Large intestine (tissue), 3 donors: ENCODE measurements at regions not wholly inside any gene's neighbourhood (a gene's known extent, or its start where the extent isn't known, plus 50 kb on each side); places are given as distances from the start of the nearest gene placed in this dataset.
A peak's percentile ranks its signal among the peaks of the same experiment; 100 is the strongest.
"Not testable (repeated sequence)": the region's sequence is repeated elsewhere in the genome, so short reads cannot be mapped to it uniquely, and the experiment has no call there.

ENCODE experiments used
- DNase-seq, 2 donors: peaks; one replicate each; pipeline versions ENCODE4 v3.0.0 to v3.0.0-alpha.2; 2013
- H3K27ac ChIP-seq: one replicate; pipeline ENCODE4 v1.5.1; 2013; ENCODE audit warnings: low read length
- H3K27me3 ChIP-seq: 2 replicates; pipeline ENCODE4 v1.6.1; 2013; ENCODE audit warnings: low read length; ENCODE audit not compliant: control insufficient read depth, insufficient read depth
- H3K36me3 ChIP-seq: 2 replicates; pipeline ENCODE4 v1.6.1; 2013; ENCODE audit warnings: low read length; ENCODE audit not compliant: control insufficient read depth, insufficient read depth
- H3K4me1 ChIP-seq: one replicate; pipeline ENCODE4 v1.6.1; 2013; ENCODE audit warnings: low read length; ENCODE audit not compliant: control insufficient read depth, insufficient read depth
- H3K4me3 ChIP-seq: one replicate; pipeline ENCODE4 v1.5.1; 2013; ENCODE audit warnings: low read length
- H3K9me3 ChIP-seq: one replicate; pipeline ENCODE4 v1.6.1; 2013; ENCODE audit warnings: mild to moderate bottlenecking, low read depth, low read length, moderate library complexity; ENCODE audit not compliant: control insufficient read depth
- WGBS: methylation state at CpG from one replicate; pipeline ENCODE4 v1.1.5; 2013; ENCODE audit warnings: low lambda C conversion rate; ENCODE audit not compliant: insufficient coverage; 5-methylcytosine and 5-hydroxymethylcytosine counted together

GRCh38 chr22:47400701-47401591 is 638.5 kb downstream of the TBC1D22A start:
- H3K36me3 ChIP-seq = no peaks in the 10 kb centered on the region
- no peak overlapping the region for H3K4me3 ChIP-seq
- peaks cover 6% of the 10 kb centered on the region for H3K9me3 ChIP-seq
- H3K27ac ChIP-seq = no peak overlapping the region
- WGBS = no CpG with 5 or more reads among the region's 28 CpGs
- no peaks in the 10 kb centered on the region for H3K27me3 ChIP-seq
- DNase-seq = no peak
- H3K4me1 ChIP-seq = no peaks in the 10 kb centered on the region

GRCh38 chr22:47400131-47400530 is 637.7 kb downstream of the TBC1D22A start:
- H3K4me3 ChIP-seq, DNase-seq, H3K36me3 ChIP-seq, H3K9me3 ChIP-seq, H3K27me3 ChIP-seq, H3K4me1 ChIP-seq, H3K27ac ChIP-seq: not testable (repeated sequence)
- no CpG with 5 or more reads among the region's 10 CpGs for WGBS

GRCh38 chr22:47398921-47399790 is 636.7 kb downstream of the TBC1D22A start:
- no peak overlapping the region for H3K4me3 ChIP-seq
- no peak for DNase-seq

GRCh38 chr22:47398491-47398890 is 636.0 kb downstream of the TBC1D22A start:
- H3K4me1 ChIP-seq = no peaks in the 10 kb centered on the region
- no peak overlapping the region for H3K4me3 ChIP-seq
- no peaks in the 10 kb centered on the region for H3K27me3 ChIP-seq
- no peak overlapping the region for H3K27ac ChIP-seq
- 100% methylated on average over 2 of the region's 11 CpGs for WGBS
- no peak for DNase-seq
- no peaks in the 10 kb centered on the region for H3K36me3 ChIP-seq
- H3K9me3 ChIP-seq = peaks cover 3% of the 10 kb centered on the region

More at GRCh38 chr22:47398921-47399790, 636.7 kb downstream of the TBC1D22A start:
- no peaks in the 10 kb centered on the region for H3K4me1 ChIP-seq
- WGBS = no CpG with 5 or more reads among the region's 21 CpGs
- H3K27me3 ChIP-seq = no peaks in the 10 kb centered on the region
- no peaks in the 10 kb centered on the region for H3K36me3 ChIP-seq
- no peak overlapping the region for H3K27ac ChIP-seq
- H3K9me3 ChIP-seq = peaks cover 3% of the 10 kb centered on the region

- WGBS = no CpG with 5 or more reads among the region's 9 CpGs
- H3K4me1 ChIP-seq = no peaks in the 10 kb centered on the region
- no peak overlapping the region for H3K4me3 ChIP-seq
- H3K27ac ChIP-seq = no peak overlapping the region
- peaks cover 3% of the 10 kb centered on the region for H3K9me3 ChIP-seq
- DNase-seq = no peak
- H3K27me3 ChIP-seq = no peaks in the 10 kb centered on the region
- H3K36me3 ChIP-seq = no peaks in the 10 kb centered on the region
Measured at GRCh38 chr22:47397673-47398072, 635.2 kb downstream of the TBC1D22A start.

GRCh38 chr22:47396515-47396914 is 634.1 kb downstream of the TBC1D22A start:
- no peak overlapping the region for H3K27ac ChIP-seq
- WGBS = no CpG with 5 or more reads among the region's 12 CpGs
- peaks cover 4% of the 10 kb centered on the region for H3K9me3 ChIP-seq
- H3K4me1 ChIP-seq = no peaks in the 10 kb centered on the region
- H3K36me3 ChIP-seq = no peaks in the 10 kb centered on the region
- H3K4me3 ChIP-seq = no peak overlapping the region
- H3K27me3 ChIP-seq = no peaks in the 10 kb centered on the region
- no peak for DNase-seq

- no peak overlapping the region for H3K27ac ChIP-seq
Measured at GRCh38 chr22:47396105-47396504, 633.7 kb downstream of the TBC1D22A start.

GRCh38 chr22:47395481-47395880 is 633.0 kb downstream of the TBC1D22A start:
- Histone ChIP-seq H3K36me3 (no peaks in the 10 kb centered on the region), H3K4me1 (no peaks in the 10 kb centered on the region), H3K27me3 (no peaks in the 10 kb centered on the region), H3K27ac (no peak overlapping the region), H3K9me3 (peaks cover 4% of the 10 kb centered on the region), H3K4me3 (no peak overlapping the region)
- WGBS = no CpG with 5 or more reads among the region's 8 CpGs
- DNase-seq = peak; percentile 13 to 33

More at GRCh38 chr22:47396105-47396504, 633.7 kb downstream of the TBC1D22A start:
- H3K27me3 ChIP-seq = no peaks in the 10 kb centered on the region
- no peak overlapping the region for H3K4me3 ChIP-seq
- H3K4me1 ChIP-seq = no peaks in the 10 kb centered on the region
- H3K9me3 ChIP-seq = peaks cover 4% of the 10 kb centered on the region
- no CpG with 5 or more reads among the region's 12 CpGs for WGBS
- no peak for DNase-seq
- H3K36me3 ChIP-seq = no peaks in the 10 kb centered on the region

- DNase-seq = no peak
- no peaks in the 10 kb centered on the region for H3K27me3 ChIP-seq
- WGBS = no CpG with 5 or more reads among the region's 12 CpGs
- H3K4me3 ChIP-seq = no peak overlapping the region
- no peak overlapping the region for H3K27ac ChIP-seq
- no peaks in the 10 kb centered on the region for H3K4me1 ChIP-seq
- peaks cover 9% of the 10 kb centered on the region for H3K9me3 ChIP-seq
- H3K36me3 ChIP-seq = no peaks in the 10 kb centered on the region
Measured at GRCh38 chr22:47394504-47395440, 632.3 kb downstream of the TBC1D22A start.
